MG63 (cell line): ENCODE measurements at regions not wholly inside any gene's neighbourhood (a gene's known extent, or its start where the extent isn't known, plus 50 kb on each side); places are given as distances from the start of the nearest gene placed in this dataset.
A peak's percentile ranks its signal among the peaks of the same experiment; 100 is the strongest.

Experiments
- DNase-seq: peaks from one replicate; pipeline ENCODE4 v3.0.0-alpha.2; 2020
- H3K27me3 ChIP-seq: fragments of 250-450 bp; sonication (Bioruptor Pico); 2 replicates; pipeline ENCODE4 v1.5.1; 2020; ENCODE audit warnings: mild to moderate bottlenecking, moderate library complexity
- H3K36me3 ChIP-seq: fragments of 250-450 bp; sonication (Bioruptor Pico); 2 replicates; pipeline ENCODE4 v1.5.1; 2020; ENCODE audit warnings: mild to moderate bottlenecking, moderate library complexity
- H3K4me3 ChIP-seq: fragments of 250-450 bp; sonication (Bioruptor Pico); 2 replicates; pipeline ENCODE4 v1.5.1; 2020; ENCODE audit warnings: mild to moderate bottlenecking, moderate library complexity
- H3K9me3 ChIP-seq: fragments of 250-450 bp; sonication (Bioruptor Pico); 2 replicates; pipeline ENCODE4 v1.5.1; 2020; ENCODE audit warnings: mild to moderate bottlenecking, moderate library complexity

- no peaks in the 10 kb centered on the region for H3K36me3 ChIP-seq
- no peaks in the 10 kb centered on the region for H3K9me3 ChIP-seq
- H3K4me3 ChIP-seq, result no peak overlapping the region
- H3K27me3 ChIP-seq, result no peaks in the 10 kb centered on the region
- DNase-seq, result no peak
Observed at GRCh38 chr2:19048593-19049266, 309.7 kb downstream of the OSR1 start.

- no peaks in the 10 kb centered on the region for H3K36me3 ChIP-seq
- peak; percentile 42 for DNase-seq
- no peak overlapping the region for H3K4me3 ChIP-seq
- H3K9me3 ChIP-seq, result no peaks in the 10 kb centered on the region
- H3K27me3 ChIP-seq, result no peaks in the 10 kb centered on the region
Observed at GRCh38 chr2:19046986-19047780, 311.2 kb downstream of the OSR1 start.

GRCh38 chr2:19045151-19045550 is 313.3 kb downstream of the OSR1 start:
- Histone ChIP-seq H3K27me3 (no peaks in the 10 kb centered on the region), H3K36me3 (no peaks in the 10 kb centered on the region), H3K9me3 (no peaks in the 10 kb centered on the region), H3K4me3 (no peak overlapping the region)
- no peak for DNase-seq

- no peak overlapping the region for H3K4me3 ChIP-seq
- no peaks in the 10 kb centered on the region for H3K9me3 ChIP-seq
- no peaks in the 10 kb centered on the region for H3K27me3 ChIP-seq
- DNase-seq, result no peak
- H3K36me3 ChIP-seq, result no peaks in the 10 kb centered on the region
Observed at GRCh38 chr2:19043893-19044292, 314.5 kb downstream of the OSR1 start.

GRCh38 chr2:19041434-19042041 is 316.9 kb downstream of the OSR1 start:
- no peak for DNase-seq
- no peaks in the 10 kb centered on the region for H3K9me3 ChIP-seq
- H3K4me3 ChIP-seq, result no peak overlapping the region
- no peaks in the 10 kb centered on the region for H3K27me3 ChIP-seq
- no peaks in the 10 kb centered on the region for H3K36me3 ChIP-seq

- no peak overlapping the region for H3K4me3 ChIP-seq
- H3K36me3 ChIP-seq, result no peaks in the 10 kb centered on the region
- DNase-seq, result no peak
- no peaks in the 10 kb centered on the region for H3K9me3 ChIP-seq
- no peaks in the 10 kb centered on the region for H3K27me3 ChIP-seq
Observed at GRCh38 chr2:19038071-19039015, 320.1 kb downstream of the OSR1 start.

- DNase-seq, result no peak
- no peaks in the 10 kb centered on the region for H3K9me3 ChIP-seq
- H3K36me3 ChIP-seq, result no peaks in the 10 kb centered on the region
- no peak overlapping the region for H3K4me3 ChIP-seq
- H3K27me3 ChIP-seq, result no peaks in the 10 kb centered on the region
Observed at GRCh38 chr2:19036091-19036490, 322.3 kb downstream of the OSR1 start.

GRCh38 chr2:19035238-19035637 is 323.2 kb downstream of the OSR1 start:
- no peaks in the 10 kb centered on the region for H3K9me3 ChIP-seq
- no peak for DNase-seq
- H3K4me3 ChIP-seq, result no peak overlapping the region
- no peaks in the 10 kb centered on the region for H3K36me3 ChIP-seq
- H3K27me3 ChIP-seq, result no peaks in the 10 kb centered on the region

GRCh38 chr2:19033240-19033639 is 325.2 kb downstream of the OSR1 start:
- no peak for DNase-seq
- Histone ChIP-seq H3K27me3 (no peaks in the 10 kb centered on the region), H3K4me3 (no peak overlapping the region), H3K36me3 (no peaks in the 10 kb centered on the region), H3K9me3 (no peaks in the 10 kb centered on the region)

- Histone ChIP-seq H3K36me3 (no peaks in the 10 kb centered on the region), H3K9me3 (no peaks in the 10 kb centered on the region), H3K27me3 (no peaks in the 10 kb centered on the region), H3K4me3 (no peak overlapping the region)
- DNase-seq, result no peak
Observed at GRCh38 chr2:19031642-19032041, 326.8 kb downstream of the OSR1 start.

- H3K36me3 ChIP-seq, result no peaks in the 10 kb centered on the region
- H3K27me3 ChIP-seq, result no peaks in the 10 kb centered on the region
- no peak for DNase-seq
- no peaks in the 10 kb centered on the region for H3K9me3 ChIP-seq
- H3K4me3 ChIP-seq, result no peak overlapping the region
Observed at GRCh38 chr2:19029655-19030054, 328.8 kb downstream of the OSR1 start.

GRCh38 chr2:19028587-19029375 is 329.6 kb downstream of the OSR1 start:
- peak; percentile 40 for DNase-seq
- H3K4me3 ChIP-seq, result no peak overlapping the region
- H3K9me3 ChIP-seq, result no peaks in the 10 kb centered on the region
- no peaks in the 10 kb centered on the region for H3K27me3 ChIP-seq
- H3K36me3 ChIP-seq, result no peaks in the 10 kb centered on the region

GRCh38 chr2:19027626-19028025 is 330.8 kb downstream of the OSR1 start:
- Histone ChIP-seq H3K9me3 (no peaks in the 10 kb centered on the region), H3K4me3 (no peak overlapping the region), H3K36me3 (no peaks in the 10 kb centered on the region), H3K27me3 (no peaks in the 10 kb centered on the region)
- DNase-seq, result no peak

- DNase-seq, result no peak
- no peaks in the 10 kb centered on the region for H3K27me3 ChIP-seq
- no peaks in the 10 kb centered on the region for H3K36me3 ChIP-seq
- H3K9me3 ChIP-seq, result no peaks in the 10 kb centered on the region
- no peak overlapping the region for H3K4me3 ChIP-seq
Observed at GRCh38 chr2:19026261-19026660, 332.2 kb downstream of the OSR1 start.

GRCh38 chr2:19022334-19022733 is 336.1 kb downstream of the OSR1 start:
- DNase-seq, result no peak
- H3K36me3 ChIP-seq, result no peaks in the 10 kb centered on the region

GRCh38 chr2:19021721-19022120 is 336.7 kb downstream of the OSR1 start:
- DNase-seq, result no peak
- Histone ChIP-seq H3K9me3 (no peaks in the 10 kb centered on the region), H3K36me3 (no peaks in the 10 kb centered on the region), H3K4me3 (no peak overlapping the region), H3K27me3 (no peaks in the 10 kb centered on the region)

More at GRCh38 chr2:19022334-19022733, 336.1 kb downstream of the OSR1 start:
- Histone ChIP-seq H3K27me3 (no peaks in the 10 kb centered on the region), H3K4me3 (no peak overlapping the region), H3K9me3 (no peaks in the 10 kb centered on the region)
